Prostate gland (tissue), 2 donors: ENCODE measurements at regions not wholly inside any gene's neighbourhood (a gene's known extent, or its start where the extent isn't known, plus 50 kb on each side); places are given as distances from the start of the nearest gene placed in this dataset.

Experiments used
- POLR2A ChIP-seq: fragments of 450-650 bp; IDR thresholded peaks from one replicate; pipeline ENCODE4 v1.6.1; 2016; ENCODE audit warnings: antibody characterized with exemption, mild to moderate bottlenecking
- POLR2AphosphoS5 ChIP-seq: sonication (generic); formaldehyde crosslinking; IDR thresholded peaks from one replicate; pipeline ENCODE4 v1.6.1; 2017; ENCODE audit warnings: antibody characterized with exemption
- TF ChIP-seq, protein P1 (sequence below), 4 experiments: fragments of 200-600 bp in 2 of 4; fragments of 450-650 bp in 2 of 4; sonication (generic) in 2 of 4; IDR thresholded peaks; 1 replicate in 3 of 4; 2 replicates in 1 of 4; pipeline ENCODE4 v1.5.1; 2016 to 2019; ENCODE audit warnings: antibody characterized with exemption in 4 of 4, mild to moderate bottlenecking in 2 of 4, moderate library complexity in 2 of 4

DNA sequence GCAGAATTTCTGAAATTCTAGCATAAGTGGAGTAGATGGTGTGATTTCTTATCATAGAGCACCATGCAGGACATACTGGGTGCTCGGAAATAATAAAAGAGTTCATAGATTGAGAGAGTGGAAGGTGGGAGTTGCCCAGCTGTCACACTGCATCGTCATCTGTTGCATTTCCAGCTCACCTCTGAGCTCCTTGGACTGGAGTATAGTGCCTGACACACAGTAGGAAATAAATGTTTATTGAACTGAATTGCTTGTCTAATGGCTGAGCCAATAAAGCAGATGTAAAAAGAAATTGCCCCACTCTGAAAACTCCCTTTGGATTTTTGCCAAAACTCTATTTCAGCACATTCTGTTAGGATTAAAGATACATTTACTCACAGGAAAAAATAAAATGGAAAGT lies 108.9 kb upstream of the UBE2E1 start:
- TF ChIP-seq POLR2A (no peak), POLR2AphosphoS5 (no peak)
- TF ChIP-seq, protein P1, sequence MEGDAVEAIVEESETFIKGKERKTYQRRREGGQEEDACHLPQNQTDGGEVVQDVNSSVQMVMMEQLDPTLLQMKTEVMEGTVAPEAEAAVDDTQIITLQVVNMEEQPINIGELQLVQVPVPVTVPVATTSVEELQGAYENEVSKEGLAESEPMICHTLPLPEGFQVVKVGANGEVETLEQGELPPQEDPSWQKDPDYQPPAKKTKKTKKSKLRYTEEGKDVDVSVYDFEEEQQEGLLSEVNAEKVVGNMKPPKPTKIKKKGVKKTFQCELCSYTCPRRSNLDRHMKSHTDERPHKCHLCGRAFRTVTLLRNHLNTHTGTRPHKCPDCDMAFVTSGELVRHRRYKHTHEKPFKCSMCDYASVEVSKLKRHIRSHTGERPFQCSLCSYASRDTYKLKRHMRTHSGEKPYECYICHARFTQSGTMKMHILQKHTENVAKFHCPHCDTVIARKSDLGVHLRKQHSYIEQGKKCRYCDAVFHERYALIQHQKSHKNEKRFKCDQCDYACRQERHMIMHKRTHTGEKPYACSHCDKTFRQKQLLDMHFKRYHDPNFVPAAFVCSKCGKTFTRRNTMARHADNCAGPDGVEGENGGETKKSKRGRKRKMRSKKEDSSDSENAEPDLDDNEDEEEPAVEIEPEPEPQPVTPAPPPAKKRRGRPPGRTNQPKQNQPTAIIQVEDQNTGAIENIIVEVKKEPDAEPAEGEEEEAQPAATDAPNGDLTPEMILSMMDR (IDR thresholded peaks at IDR 0.05), result no peak
